Stomach (tissue), 8 donors: ENCODE measurements at regions not wholly inside any gene's neighbourhood (a gene's known extent, or its start where the extent isn't known, plus 50 kb on each side); places are given as distances from the start of the nearest gene placed in this dataset.
A peak's percentile ranks its signal among the peaks of the same experiment; 100 is the strongest.

Experiments
- DNase-seq, 2 donors: peaks; one replicate each; pipeline versions ENCODE4 v3.0.0 to v3.0.0-alpha.2; 2013 to 2019
- H3K27ac ChIP-seq, 5 donors: fragments of 200-600 bp in 4 of 5; sonication (generic) in 4 of 5; one replicate each; pipeline ENCODE4 v1.5.1; 2013 to 2019; ENCODE audit warnings: mild to moderate bottlenecking in 1 of 5, moderate library complexity in 1 of 5
- H3K27me3 ChIP-seq, 3 donors: fragments of 200-600 bp; sonication (generic); one replicate each; pipeline ENCODE4 v1.5.1; 2017 to 2019; ENCODE audit warnings: mixed run types in 1 of 3
- H3K36me3 ChIP-seq, 4 donors: fragments of 200-600 bp; sonication (generic); 1 replicate in 3 of 4; 2 replicates in 1 of 4; pipeline ENCODE4 v1.5.1; 2016 to 2019
- H3K4me1 ChIP-seq, 4 donors: fragments of 200-600 bp; sonication (generic); one replicate each; pipeline ENCODE4 v1.5.1; 2016 to 2019
- H3K4me3 ChIP-seq, 4 donors: fragments of 200-600 bp; sonication (generic) in 3 of 4; one replicate each; pipeline ENCODE4 v1.5.1; 2016 to 2019; ENCODE audit warnings: mild to moderate bottlenecking in 1 of 4
- H3K9me3 ChIP-seq, 4 donors: fragments of 200-600 bp; sonication (generic); one replicate each; pipeline ENCODE4 v1.5.1; 2016 to 2019
- EP300 ChIP-seq: sonication (generic); formaldehyde crosslinking; IDR thresholded peaks from one replicate; pipeline ENCODE4 v1.6.1; 2017; ENCODE audit warnings: antibody characterized with exemption
- POLR2A ChIP-seq, 4 donors: fragments of 450-650 bp; IDR thresholded peaks; one replicate each; pipeline ENCODE4 v1.6.1; 2016; ENCODE audit warnings: antibody characterized with exemption in 4 of 4, control low read depth in 2 of 4, mild to moderate bottlenecking in 1 of 4, moderate library complexity in 1 of 4
- POLR2AphosphoS5 ChIP-seq, 3 donors: sonication (generic); formaldehyde crosslinking; IDR thresholded peaks; one replicate each; pipeline ENCODE4 v1.6.1; 2016; ENCODE audit warnings: antibody characterized with exemption in 3 of 3
- WGBS, 5 donors: extraction: QIAGEN DNeasy Blood & Tissue Kit in 3 of 5; methylation state at CpG; one replicate each; pipeline versions ENCODE4 v1.1.5 to v1.1.7; 2013 to 2018; 5-methylcytosine and 5-hydroxymethylcytosine counted together
- intact Hi-C: fragments of 100-400 bp; cut with DNase I; formaldehyde crosslinking; loops from one replicate; pipeline ENCODE4 v1.15.1; 2023; ENCODE audit warnings: low total_unique reads
- TF ChIP-seq, protein P1 (sequence below), 7 experiments: fragments of 450-650 bp in 4 of 7; fragments of 200-600 bp in 3 of 7; sonication (generic) in 3 of 7; IDR thresholded peaks; one replicate each; pipeline ENCODE4 v1.5.1; 2016 to 2019; ENCODE audit warnings: antibody characterized with exemption in 7 of 7, control low read depth in 2 of 7, mild to moderate bottlenecking in 1 of 7
- donor health status: healthy with polysubstance abuse.
- donor health status: Bipolar disorder and iron deficiency.
- donor health status: healthy.

DNA sequence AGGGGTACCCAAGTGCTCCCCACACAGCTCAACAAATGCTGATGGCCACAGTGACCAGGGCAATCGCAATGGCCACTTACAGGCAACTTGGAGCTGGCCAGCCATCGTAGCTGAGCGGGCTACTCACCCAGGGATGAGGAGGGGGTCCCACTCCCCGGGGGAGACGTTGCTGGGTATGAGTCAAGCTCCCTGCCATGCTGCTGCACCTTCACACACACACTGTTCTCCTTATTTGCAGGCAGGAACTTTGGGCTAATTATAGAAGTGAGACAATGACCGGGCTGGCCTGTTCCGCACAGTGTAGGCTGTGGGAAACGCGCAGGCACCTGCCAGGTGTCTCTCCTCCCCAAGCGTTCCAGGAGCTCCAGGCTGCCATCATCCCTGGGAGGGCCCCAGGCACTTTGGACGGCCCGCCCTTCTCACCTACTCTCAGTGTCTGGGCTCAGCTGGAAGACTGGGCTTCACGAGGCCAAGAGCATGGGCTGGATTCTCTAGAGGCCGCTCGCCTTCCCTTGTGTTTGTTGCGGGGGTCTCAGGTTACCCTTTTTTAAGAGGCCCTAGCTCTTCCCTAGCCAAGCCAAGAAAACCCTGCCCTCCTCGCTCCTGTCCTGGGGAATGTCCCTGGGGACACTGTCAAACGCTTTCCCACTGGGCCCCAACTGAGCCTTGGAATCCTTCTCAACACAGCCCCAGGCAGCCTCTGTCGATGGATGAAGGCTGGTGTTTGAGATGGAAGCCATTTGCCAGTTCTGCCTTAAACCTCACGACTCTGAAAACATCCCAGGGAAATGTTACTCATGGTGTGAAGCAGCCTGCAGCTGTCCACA lies 73.0 kb downstream of the RTL6 start:
- Histone ChIP-seq H3K36me3 (no peaks in the 10 kb centered on the region), H3K9me3 (peaks cover 0 to 5% (median 2%) of the 10 kb centered on the region in 4 donors), H3K4me1 (peaks cover 0 to 14% (median 7%) of the 10 kb centered on the region in 4 donors), H3K27me3 (peaks cover 0 to 28% (median 0%) of the 10 kb centered on the region in 3 donors), H3K4me3 (no peak overlapping the region), H3K27ac (no peak overlapping the region)
- intact Hi-C loops = no loop called here
- DNase-seq = peak in 1 of 2 donors; percentile 41
- TF ChIP-seq POLR2A (IDR thresholded peaks at IDR 0.05) = no peak
- no peak for TF ChIP-seq EP300
- TF ChIP-seq POLR2AphosphoS5 (IDR thresholded peaks at IDR 0.05) = no peak
- TF ChIP-seq, protein P1, sequence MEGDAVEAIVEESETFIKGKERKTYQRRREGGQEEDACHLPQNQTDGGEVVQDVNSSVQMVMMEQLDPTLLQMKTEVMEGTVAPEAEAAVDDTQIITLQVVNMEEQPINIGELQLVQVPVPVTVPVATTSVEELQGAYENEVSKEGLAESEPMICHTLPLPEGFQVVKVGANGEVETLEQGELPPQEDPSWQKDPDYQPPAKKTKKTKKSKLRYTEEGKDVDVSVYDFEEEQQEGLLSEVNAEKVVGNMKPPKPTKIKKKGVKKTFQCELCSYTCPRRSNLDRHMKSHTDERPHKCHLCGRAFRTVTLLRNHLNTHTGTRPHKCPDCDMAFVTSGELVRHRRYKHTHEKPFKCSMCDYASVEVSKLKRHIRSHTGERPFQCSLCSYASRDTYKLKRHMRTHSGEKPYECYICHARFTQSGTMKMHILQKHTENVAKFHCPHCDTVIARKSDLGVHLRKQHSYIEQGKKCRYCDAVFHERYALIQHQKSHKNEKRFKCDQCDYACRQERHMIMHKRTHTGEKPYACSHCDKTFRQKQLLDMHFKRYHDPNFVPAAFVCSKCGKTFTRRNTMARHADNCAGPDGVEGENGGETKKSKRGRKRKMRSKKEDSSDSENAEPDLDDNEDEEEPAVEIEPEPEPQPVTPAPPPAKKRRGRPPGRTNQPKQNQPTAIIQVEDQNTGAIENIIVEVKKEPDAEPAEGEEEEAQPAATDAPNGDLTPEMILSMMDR (IDR thresholded peaks at IDR 0.05) = no peak
- 74 to 83% (median 77%) methylated on average over 9 to 20 of the region's 20 CpGs for WGBS, 5 donors

DNA sequence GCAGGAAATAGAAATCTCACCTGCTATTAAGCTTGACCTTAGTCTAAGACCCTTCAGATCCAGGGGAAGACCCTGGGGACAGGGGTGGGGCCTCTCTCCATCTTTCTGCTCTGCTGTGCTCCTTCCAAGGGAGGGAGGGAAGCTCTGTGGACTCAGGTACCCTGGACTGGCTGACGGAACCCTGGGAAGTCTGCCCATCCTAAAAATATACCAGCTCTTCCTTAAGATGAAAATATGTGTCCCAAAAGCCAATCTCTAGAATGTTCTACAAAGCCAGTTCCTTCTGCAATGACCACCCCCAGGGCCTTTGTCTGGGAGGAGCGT lies 73.7 kb downstream of the RTL6 start:
- TF ChIP-seq EP300 (no peak), POLR2A (IDR thresholded peaks at IDR 0.05) (no peak), POLR2AphosphoS5 (IDR thresholded peaks at IDR 0.05) (no peak)
- TF ChIP-seq, protein P1 (IDR thresholded peaks at IDR 0.05) = no peak
- Histone ChIP-seq H3K27me3 (peaks cover 0 to 27% (median 0%) of the 10 kb centered on the region in 3 donors), H3K27ac (no peak overlapping the region), H3K36me3 (no peaks in the 10 kb centered on the region), H3K9me3 (peaks cover 0 to 12% (median 10%) of the 10 kb centered on the region in 4 donors), H3K4me1 (peaks cover 0 to 14% (median 7%) of the 10 kb centered on the region in 4 donors), H3K4me3 (no peak overlapping the region)
- no peak for DNase-seq
- 80 to 91% (median 83%) methylated on average over 2 of the region's 2 CpGs for WGBS, 5 donors
- intact Hi-C loops = no loop called here

DNA sequence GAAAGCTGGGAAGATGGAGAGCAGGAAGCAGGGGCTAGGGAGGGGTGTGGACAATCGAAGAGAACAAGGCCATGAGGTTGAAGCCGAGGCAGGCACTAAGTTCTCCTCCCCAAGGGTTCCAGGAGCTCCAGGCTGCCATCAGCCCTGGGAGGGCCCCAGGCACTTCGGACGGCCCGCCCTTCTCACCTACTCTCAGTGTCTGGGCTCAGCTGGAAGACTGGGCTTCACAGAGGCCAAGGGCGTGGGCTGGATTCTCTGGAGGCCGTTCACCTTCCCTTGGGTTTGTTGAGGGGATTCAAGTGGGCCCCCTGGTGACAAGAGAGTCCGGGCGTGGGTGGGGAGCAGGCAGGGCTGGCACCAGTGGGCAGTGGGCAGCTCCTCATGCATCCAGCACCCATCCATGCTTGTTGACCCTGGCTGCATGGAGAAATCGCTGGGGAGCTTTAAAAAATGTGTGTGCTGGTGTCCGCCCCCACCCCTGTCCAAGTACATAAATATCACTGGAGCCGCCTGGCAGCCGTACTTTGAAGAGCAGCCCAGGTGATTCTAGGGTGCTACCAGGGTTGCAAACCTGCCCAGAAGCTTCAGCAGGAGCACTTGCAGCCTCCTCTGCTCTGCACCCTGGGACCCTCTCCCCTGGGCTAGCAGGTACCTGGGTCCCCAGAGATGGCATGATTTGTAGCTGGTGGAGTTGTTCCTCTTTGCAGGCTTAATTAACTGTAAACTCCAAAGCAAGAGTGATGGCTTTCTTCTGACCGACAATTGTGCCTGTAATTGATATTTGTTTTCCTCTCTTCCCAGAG lies 74.3 kb downstream of the RTL6 start:
- TF ChIP-seq, protein P1 (IDR thresholded peaks at IDR 0.05) = no peak
- TF ChIP-seq POLR2A (IDR thresholded peaks at IDR 0.05) (no peak), EP300 (no peak), POLR2AphosphoS5 (IDR thresholded peaks at IDR 0.05) (no peak)
- Histone ChIP-seq H3K4me1 (peaks cover 0 to 14% (median 7%) of the 10 kb centered on the region in 4 donors), H3K27ac (peak overlapping the region in 2 of 5 donors; percentile 27 to 49), H3K36me3 (no peaks in the 10 kb centered on the region), H3K9me3 (peaks cover 0 to 17% (median 16%) of the 10 kb centered on the region in 4 donors), H3K27me3 (peaks cover 0 to 27% (median 0%) of the 10 kb centered on the region in 3 donors), H3K4me3 (no peak overlapping the region)
- DNase-seq = no peak
- WGBS, 5 donors = 81 to 92% (median 86%) methylated on average over 10 to 14 of the region's 14 CpGs
- intact Hi-C loops = no loop called here

DNA sequence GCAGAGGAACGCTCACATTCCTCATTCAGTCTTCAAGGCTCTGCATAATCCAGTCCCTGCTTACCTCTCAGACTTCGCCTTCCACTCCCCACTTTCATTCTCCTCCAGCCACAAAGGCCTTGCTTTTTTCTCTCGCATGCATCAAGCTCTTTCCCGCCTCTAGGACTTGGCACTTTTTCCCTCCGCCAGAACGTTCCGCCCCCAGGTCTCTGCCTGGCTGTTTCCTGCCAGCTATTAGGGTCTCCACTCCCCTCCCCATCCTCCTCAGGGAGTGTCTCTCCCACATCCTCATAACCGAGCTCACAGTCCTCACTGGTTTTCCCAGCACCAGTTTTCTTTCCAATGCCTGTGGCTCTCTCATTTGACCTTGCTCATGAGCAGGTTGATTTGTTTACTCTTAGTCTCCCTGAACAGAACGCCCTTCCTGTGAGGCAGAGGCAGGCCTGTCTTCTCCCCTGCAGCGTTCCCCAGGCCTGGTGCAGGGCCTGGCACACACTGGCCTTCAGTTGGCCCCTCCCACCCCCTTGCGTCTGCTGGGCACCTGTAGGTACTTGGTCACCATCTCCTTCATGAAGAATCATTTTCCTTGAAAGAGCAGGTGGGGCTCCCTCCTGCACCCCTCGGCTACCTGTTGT lies 75.2 kb downstream of the RTL6 start:
- TF ChIP-seq EP300 (no peak), POLR2AphosphoS5 (IDR thresholded peaks at IDR 0.05) (peak in 1 of 3 donors; percentile 44), POLR2A (IDR thresholded peaks at IDR 0.05) (no peak)
- TF ChIP-seq, protein P1 (IDR thresholded peaks at IDR 0.05) = no peak
- Histone ChIP-seq H3K4me3 (no peak overlapping the region), H3K27me3 (peaks cover 0 to 25% (median 0%) of the 10 kb centered on the region in 3 donors), H3K36me3 (no peaks in the 10 kb centered on the region), H3K27ac (peak overlapping the region in 3 of 5 donors; percentile 27 to 49 (median 44)), H3K9me3 (peaks cover 0 to 20% (median 18%) of the 10 kb centered on the region in 4 donors), H3K4me1 (peaks cover 0 to 14% (median 7%) of the 10 kb centered on the region in 4 donors)
- peak; percentile 56 to 76 for DNase-seq
- 38 to 59% (median 51%) methylated on average over 12 of the region's 12 CpGs for WGBS, 5 donors
- intact Hi-C loops = no loop called here
